ENCODE measurements at regions not wholly inside any gene's neighbourhood (a gene's known extent, or its start where the extent isn't known, plus 50 kb on each side); places are given as distances from the start of the nearest gene placed in this dataset.

DNA sequence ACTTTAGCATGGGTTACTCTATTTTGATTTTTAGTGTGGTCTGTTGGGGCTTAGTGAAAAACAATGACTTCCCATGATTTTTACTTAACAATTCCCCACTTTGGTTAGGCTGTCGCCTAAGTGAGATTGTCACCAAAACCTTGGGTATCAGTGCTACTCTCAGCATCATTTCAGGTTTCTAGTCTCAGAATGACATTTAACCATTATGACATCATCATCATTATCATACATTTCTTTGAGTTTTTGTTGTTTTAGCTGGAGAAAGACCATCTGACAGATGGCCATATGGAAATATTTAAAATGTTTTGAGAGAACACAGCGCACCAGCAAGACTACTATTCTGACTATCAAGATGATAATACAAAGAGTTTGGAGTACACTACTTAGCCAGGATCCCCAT, 551.0 kb upstream of the PTPRD start:
- TF ChIP-seq, protein P1, sequence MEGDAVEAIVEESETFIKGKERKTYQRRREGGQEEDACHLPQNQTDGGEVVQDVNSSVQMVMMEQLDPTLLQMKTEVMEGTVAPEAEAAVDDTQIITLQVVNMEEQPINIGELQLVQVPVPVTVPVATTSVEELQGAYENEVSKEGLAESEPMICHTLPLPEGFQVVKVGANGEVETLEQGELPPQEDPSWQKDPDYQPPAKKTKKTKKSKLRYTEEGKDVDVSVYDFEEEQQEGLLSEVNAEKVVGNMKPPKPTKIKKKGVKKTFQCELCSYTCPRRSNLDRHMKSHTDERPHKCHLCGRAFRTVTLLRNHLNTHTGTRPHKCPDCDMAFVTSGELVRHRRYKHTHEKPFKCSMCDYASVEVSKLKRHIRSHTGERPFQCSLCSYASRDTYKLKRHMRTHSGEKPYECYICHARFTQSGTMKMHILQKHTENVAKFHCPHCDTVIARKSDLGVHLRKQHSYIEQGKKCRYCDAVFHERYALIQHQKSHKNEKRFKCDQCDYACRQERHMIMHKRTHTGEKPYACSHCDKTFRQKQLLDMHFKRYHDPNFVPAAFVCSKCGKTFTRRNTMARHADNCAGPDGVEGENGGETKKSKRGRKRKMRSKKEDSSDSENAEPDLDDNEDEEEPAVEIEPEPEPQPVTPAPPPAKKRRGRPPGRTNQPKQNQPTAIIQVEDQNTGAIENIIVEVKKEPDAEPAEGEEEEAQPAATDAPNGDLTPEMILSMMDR (IDR thresholded peaks at IDR 0.05): no peak
- TF ChIP-seq POLR2A (IDR thresholded peaks at IDR 0.05): no peak
